HG03196 (cell line): ENCODE measurements at regions not wholly inside any gene's neighbourhood (a gene's known extent, or its start where the extent isn't known, plus 50 kb on each side); places are given as distances from the start of the nearest gene placed in this dataset.

ENCODE experiments used
- ATAC-seq: cut with Tn5 transposase; IDR thresholded peaks from one replicate; pipeline ENCODE4 v1.9.1; 2021; ENCODE audit not compliant: unreplicated experiment

DNA sequence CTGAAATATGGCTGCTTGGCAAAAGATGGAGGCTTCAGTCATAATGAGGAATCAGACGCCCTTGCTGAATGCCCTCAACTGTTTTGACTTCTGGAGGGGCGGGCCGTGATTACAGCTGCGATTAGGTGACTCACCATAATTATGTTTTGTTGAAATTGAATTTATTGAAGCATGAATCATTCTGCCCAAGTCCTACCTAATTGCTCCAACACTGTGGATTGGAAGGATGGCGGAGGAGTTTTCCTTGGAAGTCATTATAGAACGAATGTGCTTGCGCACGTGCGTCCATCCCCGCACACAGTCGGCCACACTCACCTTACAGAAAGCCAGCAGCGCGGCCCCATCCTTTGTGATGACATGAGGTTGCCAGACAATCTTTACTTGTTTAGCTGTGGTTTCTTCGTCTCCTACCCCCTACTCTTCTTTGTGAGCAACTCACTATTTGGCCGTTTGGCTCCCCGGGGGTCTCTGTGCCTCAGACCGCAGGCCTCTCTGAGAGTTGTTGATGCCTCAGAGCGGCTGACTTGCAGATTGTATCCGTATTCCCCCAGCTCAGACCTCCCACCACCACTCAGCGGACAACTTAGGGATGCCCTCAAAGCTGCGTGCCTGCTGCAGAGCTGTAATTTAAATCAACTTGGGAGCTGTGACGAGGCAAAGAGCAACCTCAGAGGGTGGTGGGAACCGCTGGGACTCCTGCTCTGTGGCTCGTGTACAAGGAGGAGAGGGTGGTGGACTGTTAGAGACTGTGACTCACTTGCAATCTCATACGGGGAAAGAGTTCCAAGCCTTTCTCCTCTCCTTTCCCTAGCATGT lies 513.4 kb downstream of the TNS1 start:
- no peak for ATAC-seq

DNA sequence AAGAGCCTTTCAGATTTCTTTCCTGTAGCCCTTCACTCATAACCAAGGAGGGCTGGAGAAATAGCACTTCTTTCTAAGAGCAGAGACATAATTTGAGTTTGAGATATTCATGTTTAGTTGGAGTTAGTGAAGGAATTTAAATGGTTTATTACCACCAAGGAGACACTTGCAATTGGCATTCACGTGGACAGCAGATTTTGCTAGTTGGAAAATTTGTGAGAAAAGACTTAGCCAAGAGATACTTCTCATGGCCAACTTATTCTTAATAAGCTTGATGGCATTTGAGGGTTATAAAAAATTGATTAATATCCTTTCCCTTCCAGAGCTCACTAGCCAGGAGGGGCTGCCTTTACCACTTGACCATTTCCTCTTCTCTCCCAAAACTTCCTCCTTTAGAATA lies 518.7 kb downstream of the TNS1 start:
- no peak for ATAC-seq

DNA sequence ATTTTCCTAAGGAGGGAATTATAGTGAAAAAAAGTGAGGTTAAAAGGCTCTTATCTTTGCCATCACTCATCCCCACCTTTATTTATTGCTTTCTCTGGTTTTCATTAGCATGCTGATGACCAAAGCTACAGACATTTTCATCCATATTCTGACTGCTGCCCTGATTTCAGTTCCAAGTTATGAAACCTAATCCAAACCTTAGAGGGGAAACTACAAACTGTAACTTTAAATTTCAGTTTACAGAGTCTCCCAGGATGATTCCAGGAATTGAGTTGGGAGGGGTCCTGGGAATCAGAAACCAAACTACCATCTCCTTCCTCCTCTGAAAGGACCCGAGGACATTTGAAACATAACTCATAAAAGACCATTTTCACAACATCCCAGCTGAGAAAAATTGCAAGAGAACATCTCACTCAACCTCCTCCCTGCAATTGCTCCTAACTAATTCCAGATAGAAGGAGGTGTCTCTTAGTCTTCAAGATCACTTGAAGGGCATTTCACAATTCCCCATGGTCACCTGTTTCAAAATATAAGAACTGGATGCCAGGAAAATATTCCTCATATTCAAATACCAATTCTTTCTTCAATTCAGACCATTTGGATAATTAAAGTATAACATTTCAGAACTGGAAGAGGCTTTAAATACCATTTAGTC lies 520.6 kb downstream of the TNS1 start:
- no peak for ATAC-seq

DNA sequence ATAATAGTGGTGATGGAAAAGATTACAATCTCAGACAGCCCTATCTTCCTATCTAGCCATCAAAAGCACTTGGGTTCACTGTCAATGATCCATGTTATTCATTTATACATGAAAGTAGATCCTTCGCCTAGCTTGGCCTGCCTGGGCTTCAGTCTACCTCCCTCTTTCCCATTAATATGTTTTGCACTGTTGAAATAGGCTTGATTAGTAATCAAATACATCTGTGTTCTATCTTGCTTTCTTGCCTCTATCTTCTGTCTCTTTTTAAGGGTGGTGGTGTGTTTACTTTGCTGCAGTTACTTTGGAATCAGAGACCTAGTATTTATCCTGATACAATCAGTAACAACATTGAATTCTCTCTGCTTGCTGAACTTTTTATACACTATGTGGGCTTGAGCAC lies 521.2 kb downstream of the TNS1 start:
- no peak for ATAC-seq

DNA sequence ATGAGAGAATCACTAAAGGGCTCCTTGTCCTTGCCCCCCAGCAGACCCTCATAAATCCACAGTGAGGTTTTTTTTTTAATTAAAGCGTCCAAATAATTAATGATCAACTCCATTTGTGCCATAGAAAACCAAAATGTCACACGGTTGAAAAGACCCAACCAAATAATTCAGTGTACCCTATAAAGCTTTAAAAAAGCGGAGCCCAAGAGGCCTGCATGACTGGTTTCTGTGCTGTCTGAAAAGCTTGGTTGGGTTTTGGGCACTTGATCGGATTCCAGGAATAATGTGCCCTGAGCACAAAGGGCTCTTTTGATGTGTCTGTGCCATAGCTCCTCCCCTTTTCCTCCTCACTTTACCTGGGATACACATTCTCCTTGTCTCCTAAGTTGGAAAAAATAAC lies 523.2 kb downstream of the TNS1 start:
- no peak for ATAC-seq

DNA sequence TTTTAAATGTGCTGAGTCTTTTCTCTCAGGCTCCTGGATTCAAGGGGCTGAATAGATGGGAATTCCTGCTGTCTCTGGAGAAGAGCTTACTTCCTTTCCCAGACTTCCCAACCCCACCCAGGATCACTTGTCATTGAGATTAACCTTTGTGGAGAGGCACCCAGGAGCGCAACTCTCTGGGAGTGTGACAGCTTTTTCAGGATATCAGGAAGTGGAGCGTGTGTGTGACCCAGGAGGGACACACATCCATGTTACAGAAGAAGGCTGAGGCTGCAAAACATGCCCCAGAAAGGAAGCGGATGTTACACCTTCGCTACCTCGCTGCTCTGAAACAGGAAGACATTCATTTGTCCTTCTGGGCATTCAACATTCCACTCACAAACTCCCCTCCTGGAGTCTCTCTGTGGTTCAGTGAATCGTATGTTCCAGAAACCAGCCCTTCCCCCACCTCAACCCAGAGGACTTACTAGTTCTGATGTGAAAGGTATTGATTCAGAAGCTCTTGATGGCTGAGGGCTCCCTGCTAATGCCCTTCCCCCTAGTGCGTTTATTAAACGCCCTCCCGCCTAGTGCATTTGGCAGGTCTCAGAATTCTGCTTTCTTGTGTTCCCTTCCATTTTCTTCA lies 523.9 kb downstream of the TNS1 start:
- no peak for ATAC-seq

DNA sequence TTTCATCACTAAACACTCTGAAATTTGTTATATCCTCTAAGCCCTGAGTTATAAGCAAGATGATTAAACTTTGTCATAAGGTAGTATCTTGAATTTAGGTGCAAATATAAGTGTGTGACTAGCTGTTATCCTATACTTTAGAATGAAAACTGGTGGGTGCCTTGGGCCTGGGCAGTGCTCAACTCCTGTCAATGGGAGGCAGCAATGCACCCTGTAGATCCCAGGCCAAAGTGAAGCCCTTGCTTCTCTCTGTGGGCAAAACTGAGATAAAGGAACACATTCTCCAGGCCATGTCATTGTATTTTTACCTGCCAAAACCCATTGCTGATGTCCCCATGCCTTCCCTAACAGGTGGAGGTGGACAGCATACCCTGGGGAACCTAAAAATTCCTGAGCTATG lies 525.2 kb downstream of the TNS1 start:
- no peak for ATAC-seq

DNA sequence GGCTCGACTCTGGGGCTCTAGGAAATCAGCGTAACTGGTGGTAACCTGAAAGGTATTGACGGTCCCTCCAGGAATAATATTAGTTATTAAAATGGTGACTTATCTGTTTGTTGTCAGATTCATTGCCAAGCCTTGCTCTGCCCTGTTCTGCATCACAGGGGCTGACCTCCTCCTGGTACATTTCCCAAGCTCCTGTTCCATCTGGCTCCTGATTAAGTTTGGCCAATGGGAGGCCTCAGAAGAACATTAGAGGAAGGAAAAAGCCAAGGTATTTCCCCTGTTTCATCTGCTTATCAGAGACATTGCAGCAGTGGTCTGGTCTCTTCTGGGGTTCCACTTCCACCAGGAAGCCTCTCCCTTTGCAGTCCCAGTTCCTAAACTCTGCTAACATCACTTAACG lies 527.0 kb downstream of the TNS1 start:
- ATAC-seq, result no peak

DNA sequence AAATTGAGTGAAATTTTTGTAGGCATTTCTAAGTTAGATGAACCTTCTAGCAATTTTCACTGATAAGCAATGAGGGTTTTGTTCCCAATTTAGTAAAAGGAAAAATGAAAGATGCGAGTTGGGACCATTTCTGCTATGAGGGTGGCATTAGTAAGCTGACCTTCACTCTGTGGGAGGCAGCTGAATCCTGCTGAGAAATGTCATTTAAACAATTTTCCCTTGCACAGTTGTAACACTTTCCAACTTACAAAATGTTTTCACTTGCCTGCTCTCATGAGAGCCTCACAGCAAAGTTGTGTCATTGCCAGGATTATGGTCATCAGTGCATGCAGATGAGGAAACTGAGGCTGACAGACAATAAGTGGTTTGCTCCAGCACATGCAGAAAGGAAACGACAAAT lies 527.7 kb downstream of the TNS1 start:
- no peak for ATAC-seq

DNA sequence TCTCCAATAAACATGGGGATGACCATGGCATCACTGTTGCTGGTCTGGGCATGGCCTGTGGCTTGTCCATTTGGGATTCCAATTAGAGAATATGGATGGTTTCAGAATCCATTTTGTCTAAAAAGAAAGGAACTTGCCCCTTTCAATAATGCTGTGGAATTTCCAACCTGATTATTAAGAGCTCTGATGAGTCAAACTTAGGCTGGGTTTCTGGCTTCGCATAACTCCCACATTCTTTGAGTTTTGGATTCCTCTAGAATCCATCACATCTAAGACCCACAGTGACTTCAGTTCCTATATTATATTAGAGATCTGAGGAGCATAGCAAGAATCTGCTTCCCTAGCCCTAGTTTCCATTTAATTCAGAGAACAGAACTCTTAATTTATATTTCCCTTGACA lies 531.5 kb downstream of the TNS1 start:
- no peak for ATAC-seq

DNA sequence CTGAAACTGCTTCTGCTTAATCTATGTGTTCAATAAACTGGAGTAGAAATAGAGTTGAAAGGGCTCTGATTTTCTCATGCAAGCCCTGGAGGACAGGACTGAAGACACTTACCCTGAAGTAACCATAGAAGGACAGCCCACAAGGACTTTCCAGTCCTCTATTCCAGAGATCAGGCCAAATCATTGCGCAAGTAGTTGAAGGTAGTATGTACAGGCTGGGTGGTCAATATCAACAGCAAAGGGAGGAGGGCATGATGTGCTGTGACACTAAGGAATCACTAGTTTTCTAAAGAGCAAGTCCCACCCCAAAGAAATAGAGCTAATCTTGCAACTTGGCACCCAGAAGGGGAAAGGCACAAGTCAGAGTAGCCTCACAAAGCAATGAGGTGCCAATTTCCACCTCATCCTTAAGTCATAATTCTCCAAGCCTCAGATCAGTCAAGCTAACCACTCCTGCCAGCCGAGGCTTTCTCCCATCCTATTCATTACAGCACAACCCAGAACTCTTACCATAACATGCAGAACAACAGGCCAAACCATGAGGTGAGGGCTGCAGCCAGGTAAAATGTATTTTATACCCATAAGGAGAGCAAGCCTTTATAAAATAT lies 533.5 kb downstream of the TNS1 start:
- ATAC-seq, result no peak

DNA sequence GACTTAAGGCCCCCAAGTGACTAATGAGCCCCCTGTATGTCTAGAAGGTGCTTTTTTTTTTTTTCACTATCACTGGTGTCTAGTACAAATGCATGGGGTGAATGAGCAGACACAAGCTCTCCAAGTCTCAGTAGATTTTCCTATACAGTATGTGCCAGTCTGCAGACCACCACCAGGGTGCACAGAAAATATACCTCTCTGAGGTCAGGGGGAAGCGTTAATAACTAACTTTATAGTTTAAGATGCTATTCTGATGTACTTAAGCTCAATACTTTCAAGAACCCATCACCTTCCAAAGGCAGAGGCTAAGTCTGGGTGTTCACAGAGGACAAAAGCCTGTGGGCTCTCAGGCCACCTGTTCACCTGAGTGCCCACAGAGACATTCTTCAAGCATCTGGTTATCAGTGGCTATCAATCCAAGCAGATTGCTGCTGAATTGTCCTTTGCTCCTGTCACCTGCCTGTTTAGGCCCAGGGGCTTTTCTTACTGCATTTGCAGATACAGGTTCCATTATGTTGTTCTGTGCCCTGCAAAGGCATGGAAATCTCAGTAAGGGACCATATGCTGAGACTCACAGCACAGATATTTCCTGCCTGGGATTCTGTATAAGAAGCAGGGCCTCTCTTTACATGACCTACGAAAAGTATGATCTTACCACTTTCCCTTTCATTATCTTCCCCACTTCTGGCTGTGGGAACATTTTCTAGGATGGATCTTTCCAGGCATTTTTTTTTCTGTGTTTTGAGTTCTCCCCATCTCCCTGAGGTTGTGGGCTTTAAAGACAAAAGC lies 534.6 kb downstream of the TNS1 start:
- ATAC-seq, result no peak

DNA sequence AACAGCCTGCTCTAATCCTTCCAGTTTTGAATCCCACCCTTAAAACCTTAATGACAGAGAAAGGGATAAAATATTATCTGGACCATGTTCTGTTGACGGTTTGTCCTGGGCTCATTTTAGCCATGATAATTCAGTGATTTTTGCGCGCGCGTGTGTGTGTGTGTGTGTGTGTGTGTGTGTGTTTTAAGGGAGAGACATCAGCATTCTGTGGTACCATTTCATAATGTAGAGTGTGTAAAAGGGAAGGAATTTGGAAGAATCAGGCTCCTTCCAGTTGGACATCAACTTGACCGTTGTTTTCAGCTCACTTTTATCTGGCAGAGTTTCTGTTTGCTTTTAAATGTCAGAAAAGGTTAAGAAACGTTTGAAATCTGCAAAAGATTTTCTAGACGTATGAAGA lies 535.5 kb downstream of the TNS1 start:
- ATAC-seq, result no peak

DNA sequence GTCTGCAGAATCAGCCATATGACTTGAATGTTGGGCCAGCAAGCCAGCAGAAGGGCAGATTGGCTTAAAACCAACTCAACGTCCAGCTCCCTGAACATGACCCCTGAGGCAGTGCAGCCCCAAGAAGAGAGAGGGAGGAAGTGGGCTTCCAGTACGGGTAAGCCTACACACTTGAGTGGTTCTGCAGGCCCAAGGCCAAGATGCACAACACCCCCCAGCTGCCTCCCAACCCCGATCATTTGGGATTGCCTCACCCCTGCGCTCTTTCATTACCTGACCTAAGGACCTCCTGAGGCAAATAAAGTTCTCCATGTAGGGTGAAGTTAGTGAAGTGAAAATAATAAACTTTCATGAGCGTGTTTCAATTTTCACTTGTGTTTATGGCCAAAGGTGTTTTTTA lies 536.0 kb downstream of the TNS1 start:
- no peak for ATAC-seq

DNA sequence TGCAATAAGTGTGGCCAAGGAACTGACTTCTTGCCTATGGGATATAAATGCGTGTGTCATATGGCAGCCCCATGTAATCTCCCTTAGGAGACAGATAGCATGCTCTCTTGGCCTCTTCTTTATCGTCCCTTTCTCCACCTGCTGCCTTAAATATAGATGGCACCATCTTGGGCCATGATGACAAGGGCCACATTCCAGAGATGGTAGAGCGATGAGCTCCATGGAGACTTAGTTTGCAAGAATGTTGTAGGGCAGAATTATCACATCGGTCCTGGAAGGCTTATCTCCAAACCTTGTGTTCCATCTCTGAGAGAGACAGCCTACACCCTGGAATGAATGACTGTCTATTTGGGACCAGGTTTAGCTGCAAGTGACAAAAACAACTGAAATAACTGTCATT lies 536.7 kb downstream of the TNS1 start:
- no peak for ATAC-seq

DNA sequence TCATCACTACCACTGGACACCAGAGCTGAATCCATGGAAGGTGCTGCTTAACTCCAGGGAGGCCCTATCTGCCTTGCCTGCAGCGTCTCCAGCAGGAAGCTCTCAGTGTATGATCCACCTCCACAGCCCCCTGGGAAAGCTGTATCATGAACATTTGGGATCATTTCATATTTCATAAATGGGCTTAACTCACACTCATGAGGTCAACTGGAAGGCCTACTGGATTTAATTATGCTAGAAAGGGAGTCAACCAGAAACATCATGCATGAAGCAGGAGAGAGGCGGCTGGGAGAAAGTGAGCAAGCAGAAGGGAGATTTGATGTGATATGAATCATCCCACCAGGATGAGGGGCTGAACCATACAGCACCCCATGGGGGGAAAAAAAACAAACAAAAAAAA lies 537.7 kb downstream of the TNS1 start:
- no peak for ATAC-seq

DNA sequence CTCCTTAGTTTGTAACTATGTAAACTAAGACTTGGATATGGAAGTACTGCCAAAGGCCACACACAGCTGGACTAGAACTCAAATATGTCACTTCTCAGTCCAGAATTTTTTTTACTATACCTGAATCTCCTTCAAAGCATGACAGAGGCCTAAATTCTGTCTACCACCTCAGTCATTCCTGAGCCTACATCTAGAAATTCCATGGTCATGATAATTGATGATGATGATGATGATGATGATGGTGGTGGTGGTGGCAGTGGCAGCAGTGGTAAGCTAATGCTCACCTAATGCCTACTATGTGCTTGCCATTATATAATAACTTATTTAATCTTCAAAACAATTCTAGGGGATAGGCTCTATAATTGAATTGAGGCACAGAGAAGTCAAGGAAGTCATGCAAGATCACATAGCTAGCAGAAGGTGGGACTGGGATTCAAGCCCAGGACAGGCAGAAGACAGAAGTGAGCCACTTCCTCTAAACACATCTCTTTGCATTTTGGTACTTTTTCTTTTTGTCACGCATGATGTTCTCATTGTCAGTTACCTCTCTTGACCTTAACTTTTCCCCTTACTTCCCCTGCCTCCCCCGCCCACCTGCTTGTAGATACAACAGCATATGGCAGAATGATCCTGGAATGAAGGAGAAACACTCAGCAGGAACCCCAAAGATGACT lies 539.3 kb downstream of the TNS1 start:
- ATAC-seq, result no peak

DNA sequence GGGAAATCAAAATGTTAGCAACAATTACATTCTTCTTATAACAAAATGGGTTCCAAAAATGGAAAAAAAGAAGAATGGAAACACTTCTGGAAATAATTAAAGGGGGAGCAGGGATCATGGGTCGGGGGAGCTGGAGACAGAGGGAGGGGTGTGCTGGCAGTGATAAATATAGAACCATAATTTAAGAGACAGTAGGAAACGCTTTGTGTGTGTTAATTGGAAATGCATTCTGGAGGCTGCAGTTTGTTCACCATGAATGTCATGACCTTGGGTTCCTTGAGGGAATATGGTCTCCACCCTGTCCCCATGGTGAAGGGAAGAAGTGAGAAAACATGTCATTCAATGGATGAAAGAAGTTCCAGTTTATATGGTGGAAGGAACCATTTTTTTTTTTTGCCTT lies 540.7 kb downstream of the TNS1 start:
- no peak for ATAC-seq

DNA sequence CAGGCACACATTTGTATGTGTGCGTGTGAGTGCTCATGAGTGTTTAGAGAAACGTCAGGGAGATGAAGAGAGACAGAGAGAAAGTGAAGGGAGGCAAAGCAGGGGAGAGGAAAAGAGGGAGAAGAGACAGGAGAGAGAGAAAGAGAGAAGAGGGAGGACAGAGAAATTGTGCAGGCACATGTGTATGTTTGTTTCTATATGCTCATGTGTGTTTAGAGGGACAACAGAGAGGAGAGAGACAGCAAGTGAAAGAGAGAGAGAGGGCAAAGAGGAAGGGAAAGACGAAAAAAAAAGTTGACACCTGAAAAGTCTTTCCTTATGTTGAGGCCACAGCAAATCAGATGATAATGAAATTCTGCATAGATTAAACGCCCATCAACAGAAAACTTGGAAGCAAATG lies 541.1 kb downstream of the TNS1 start:
- ATAC-seq, result no peak

DNA sequence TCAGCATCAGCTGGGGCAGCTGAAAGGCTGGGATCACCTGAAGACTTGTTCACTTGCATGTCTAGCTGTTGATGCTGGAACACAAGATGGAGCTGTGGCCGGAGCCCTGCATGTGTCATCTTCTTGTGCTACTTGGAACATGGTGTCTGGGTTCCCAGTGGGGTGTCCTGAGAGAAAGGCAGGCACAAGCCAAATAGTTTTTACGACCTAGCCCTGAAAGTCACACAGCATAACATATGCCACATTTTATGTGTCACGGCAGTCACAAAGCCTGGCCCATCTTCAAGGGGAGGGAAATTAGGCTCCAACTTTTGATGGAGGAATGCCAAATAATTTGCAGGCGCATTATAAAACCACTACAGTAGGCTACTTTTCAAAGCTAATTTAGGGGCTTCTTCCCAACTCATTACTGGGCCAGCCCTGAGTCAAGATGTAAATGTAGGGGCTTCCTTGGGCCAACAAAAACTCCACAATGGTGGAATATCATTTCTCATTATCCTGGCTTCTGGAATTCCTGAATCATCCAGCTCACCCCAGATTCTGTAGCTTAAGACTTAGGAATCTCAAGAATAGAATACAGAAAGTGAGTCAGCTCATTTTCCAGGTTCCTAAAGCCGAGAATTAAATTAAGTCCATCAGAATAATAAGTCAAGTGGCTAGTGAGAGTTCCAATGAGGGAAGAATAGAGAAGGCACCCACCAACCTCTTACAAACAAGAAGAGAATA lies 543.0 kb downstream of the TNS1 start:
- ATAC-seq, result no peak
